ENCODE measurements at regions not wholly inside any gene's neighbourhood (a gene's known extent, or its start where the extent isn't known, plus 50 kb on each side); places are given as distances from the start of the nearest gene placed in this dataset.

GRCh38 chr4:79638735-79639134, 230.7 kb upstream of the GK2 start:
- Mint-ChIP-seq H3K9me3 (no peaks in the 10 kb centered on the region), H3K4me3 (no peak overlapping the region), H3K4me1 (ENCODE audit: low read depth) (no peaks in the 10 kb centered on the region), H3K36me3 (ENCODE audit: low read depth) (no peaks in the 10 kb centered on the region), H3K27me3 (ENCODE audit: insufficient read depth) (no peaks in the 10 kb centered on the region), H3K27ac (no peak overlapping the region)
- no peak for DNase-seq
- TF ChIP-seq CTCF (IDR thresholded peaks at IDR 0.05) = no peak

DNA sequence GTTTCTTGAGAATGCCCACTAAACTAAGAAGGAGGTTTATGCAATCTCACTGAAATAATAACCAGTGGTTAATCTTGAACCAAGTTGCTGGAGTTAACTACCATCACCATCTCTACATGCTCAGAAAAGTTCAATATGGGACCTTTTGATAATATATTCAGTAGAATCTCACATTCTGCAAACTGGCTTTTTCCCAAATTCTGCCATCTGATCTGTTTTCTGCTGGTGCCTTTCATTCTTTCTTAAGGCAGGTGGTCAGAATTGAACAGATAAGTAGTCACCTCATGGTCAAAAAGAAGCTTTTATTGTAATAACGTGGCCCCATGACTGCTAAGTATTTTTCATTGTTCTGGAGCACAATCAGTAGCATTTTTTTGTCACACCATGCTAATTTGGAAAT, 229.0 kb upstream of the GK2 start:
- H3K27me3 Mint-ChIP-seq (ENCODE audit: insufficient read depth) = no peaks in the 10 kb centered on the region
- no peaks in the 10 kb centered on the region for H3K36me3 Mint-ChIP-seq (ENCODE audit: low read depth)
- no peaks in the 10 kb centered on the region for H3K9me3 Mint-ChIP-seq
- no peak for TF ChIP-seq CTCF (IDR thresholded peaks at IDR 0.05)
- no peak for DNase-seq
- H3K4me3 Mint-ChIP-seq = no peak overlapping the region
- no peak overlapping the region for H3K27ac Mint-ChIP-seq
- H3K4me1 Mint-ChIP-seq (ENCODE audit: low read depth) = no peaks in the 10 kb centered on the region

GRCh38 chr4:79634111-79634510, 226.1 kb upstream of the GK2 start:
- no peaks in the 10 kb centered on the region for H3K27me3 Mint-ChIP-seq (ENCODE audit: insufficient read depth)
- no peak for TF ChIP-seq CTCF (IDR thresholded peaks at IDR 0.05)
- no peaks in the 10 kb centered on the region for H3K9me3 Mint-ChIP-seq
- DNase-seq = no peak
- H3K4me1 Mint-ChIP-seq (ENCODE audit: low read depth) = no peaks in the 10 kb centered on the region
- no peak overlapping the region for H3K4me3 Mint-ChIP-seq
- H3K27ac Mint-ChIP-seq = no peak overlapping the region
- no peaks in the 10 kb centered on the region for H3K36me3 Mint-ChIP-seq (ENCODE audit: low read depth)

GRCh38 chr4:79632114-79632513, 224.1 kb upstream of the GK2 start:
- H3K27ac Mint-ChIP-seq = no peak overlapping the region
- H3K36me3 Mint-ChIP-seq (ENCODE audit: low read depth) = no peaks in the 10 kb centered on the region
- TF ChIP-seq CTCF (IDR thresholded peaks at IDR 0.05) = no peak
- H3K4me1 Mint-ChIP-seq (ENCODE audit: low read depth) = no peaks in the 10 kb centered on the region
- no peak for DNase-seq
- H3K27me3 Mint-ChIP-seq (ENCODE audit: insufficient read depth) = no peaks in the 10 kb centered on the region
- H3K9me3 Mint-ChIP-seq = no peaks in the 10 kb centered on the region
- H3K4me3 Mint-ChIP-seq = no peak overlapping the region

- Mint-ChIP-seq H3K27me3 (ENCODE audit: insufficient read depth) (no peaks in the 10 kb centered on the region; the same call in 1 of the 2 replicates), H3K4me1 (ENCODE audit: low read depth) (peaks cover 21% of the 10 kb centered on the region; the same call in 1 of the 2 replicates), H3K36me3 (ENCODE audit: low read depth) (no peaks in the 10 kb centered on the region), H3K27ac (no peak overlapping the region), H3K9me3 (no peaks in the 10 kb centered on the region), H3K4me3 (no peak overlapping the region; the same call in 1 of the 2 replicates)
- TF ChIP-seq CTCF (IDR thresholded peaks at IDR 0.05) = no peak
- no peak for DNase-seq
Observed at GRCh38 chr4:79626611-79627010, 218.6 kb upstream of the GK2 start.

DNA sequence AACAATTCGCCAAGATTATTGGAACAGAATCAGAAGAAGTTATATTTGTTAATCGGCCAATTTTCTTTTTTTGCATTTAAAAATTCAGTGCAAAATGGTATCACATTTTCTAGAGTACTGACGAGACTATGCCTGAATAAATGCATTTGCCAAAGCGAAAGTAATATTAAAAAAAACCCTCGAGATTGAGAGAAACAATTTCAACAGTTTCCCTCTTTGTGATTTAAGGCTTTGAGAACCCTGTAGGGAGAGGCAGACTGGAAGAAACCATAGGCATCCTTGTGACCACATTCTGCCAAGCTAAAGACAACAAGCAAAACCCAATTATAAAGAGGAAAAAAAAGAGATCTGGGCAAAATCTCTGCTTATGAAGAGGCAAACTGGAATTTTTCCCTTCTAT, 218.1 kb upstream of the GK2 start:
- DNase-seq = no peak
- H3K9me3 Mint-ChIP-seq = no peaks in the 10 kb centered on the region
- peak overlapping the region; percentile 70 for H3K4me3 Mint-ChIP-seq
- no peak overlapping the region for H3K27ac Mint-ChIP-seq
- no peaks in the 10 kb centered on the region; the same call in 1 of the 2 replicates for H3K27me3 Mint-ChIP-seq (ENCODE audit: insufficient read depth)
- H3K4me1 Mint-ChIP-seq (ENCODE audit: low read depth) = peaks cover 21% of the 10 kb centered on the region; the same call in 1 of the 2 replicates
- no peaks in the 10 kb centered on the region for H3K36me3 Mint-ChIP-seq (ENCODE audit: low read depth)
- TF ChIP-seq CTCF (IDR thresholded peaks at IDR 0.05) = no peak
